ENCODE measurements at regions not wholly inside any gene's neighbourhood (a gene's known extent, or its start where the extent isn't known, plus 50 kb on each side); places are given as distances from the start of the nearest gene placed in this dataset.

GRCh38 chr18:22521026-22521707 lies 103.5 kb upstream of the CTAGE1 start:
- no peak for TF ChIP-seq EZH2 (IDR thresholded peaks at IDR 0.05; ENCODE audit: borderline replicate concordance, insufficient read depth, low read length, poor library complexity, severe bottlenecking)
- TF ChIP-seq CTCF (IDR thresholded peaks at IDR 0.05; ENCODE audit: poor library complexity, severe bottlenecking), result no peak
- no peak overlapping the region for H3K9ac ChIP-seq (ENCODE audit: low read length)
- H3K9me3 ChIP-seq (ENCODE audit: low read length), result no peaks in the 10 kb centered on the region
- H3K79me2 ChIP-seq (replicated peaks; ENCODE audit: insufficient read depth, low read length), result no peaks in the 10 kb centered on the region
- no peak overlapping the region for H2AFZ ChIP-seq (ENCODE audit: low read depth, low read length)
- H3K4me2 ChIP-seq (ENCODE audit: low read length), result no peak overlapping the region
- H3K27ac ChIP-seq (ENCODE audit: low read length), result no peak overlapping the region
- no peak overlapping the region for H3K4me3 ChIP-seq (ENCODE audit: low read length)
- H4K20me1 ChIP-seq (ENCODE audit: insufficient read depth), result no peaks in the 10 kb centered on the region
- H3K36me3 ChIP-seq (ENCODE audit: insufficient read depth, low read length), result no peaks in the 10 kb centered on the region
- H3K27me3 ChIP-seq (ENCODE audit: insufficient read depth, low read depth, low read length), result no peaks in the 10 kb centered on the region
- no peaks in the 10 kb centered on the region for H3K9me2 ChIP-seq (ENCODE audit: insufficient read depth, low read length)
- H3F3A ChIP-seq (ENCODE audit: insufficient read depth, low read length, poor library complexity, severe bottlenecking), result no peaks in the 10 kb centered on the region

- Histone ChIP-seq H3K27ac (ENCODE audit: low read length) (no peak overlapping the region), H3K4me2 (ENCODE audit: low read length) (no peak overlapping the region), H3K4me3 (ENCODE audit: low read length) (no peak overlapping the region), H4K20me1 (ENCODE audit: insufficient read depth) (no peaks in the 10 kb centered on the region), H2AFZ (ENCODE audit: low read depth, low read length) (no peak overlapping the region), H3K9me2 (ENCODE audit: insufficient read depth, low read length) (no peaks in the 10 kb centered on the region), H3K27me3 (ENCODE audit: insufficient read depth, low read depth, low read length) (no peaks in the 10 kb centered on the region), H3K9ac (ENCODE audit: low read length) (no peak overlapping the region), H3K9me3 (ENCODE audit: low read length) (no peaks in the 10 kb centered on the region), H3K79me2 (replicated peaks; ENCODE audit: insufficient read depth, low read length) (no peaks in the 10 kb centered on the region), H3K36me3 (ENCODE audit: insufficient read depth, low read length) (no peaks in the 10 kb centered on the region), H3F3A (ENCODE audit: insufficient read depth, low read length, poor library complexity, severe bottlenecking) (no peaks in the 10 kb centered on the region)
- TF ChIP-seq TAF1 (IDR thresholded peaks at IDR 0.05; ENCODE audit: low read depth), result no peak
- no peak for TF ChIP-seq MXI1 (conservative IDR thresholded peaks at IDR 0.05; ENCODE audit: poor library complexity, severe bottlenecking)
- no peak for TF ChIP-seq EZH2 (IDR thresholded peaks at IDR 0.05; ENCODE audit: borderline replicate concordance, insufficient read depth, low read length, poor library complexity, severe bottlenecking)
- TF ChIP-seq SMC3 (conservative IDR thresholded peaks at IDR 0.05; ENCODE audit: poor library complexity), result no peak
- TF ChIP-seq POLR2AphosphoS5 (IDR thresholded peaks at IDR 0.05), result no peak
- no peak for TF ChIP-seq REST (IDR thresholded peaks at IDR 0.05; ENCODE audit: borderline replicate concordance)
- no peak for TF ChIP-seq CTCF (IDR thresholded peaks at IDR 0.05; ENCODE audit: poor library complexity, severe bottlenecking)
- TF ChIP-seq RAD21 (conservative IDR thresholded peaks at IDR 0.05), result no peak
- no peak for TF ChIP-seq EP300 (conservative IDR thresholded peaks at IDR 0.05; ENCODE audit: poor library complexity, severe bottlenecking)
Measured at GRCh38 chr18:22523481-22523880, 105.8 kb upstream of the CTAGE1 start.

Measured in neural cell (in vitro differentiated cells).